H9 (cell line): ENCODE measurements at regions not wholly inside any gene's neighbourhood (a gene's known extent, or its start where the extent isn't known, plus 50 kb on each side); places are given as distances from the start of the nearest gene placed in this dataset.

Experiments
- DNase-seq: peaks from one replicate; pipeline ENCODE4 v3.0.0-alpha.2; 2017
- H2AFZ ChIP-seq: one replicate; pipeline ENCODE4 v1.6.1; 2013; ENCODE audit warnings: mild to moderate bottlenecking, low read length, control low read depth, moderate library complexity
- H2AK5ac ChIP-seq: 2 replicates; pipeline ENCODE4 v1.6.1; 2013; ENCODE audit warnings: low read length, control low read depth, mixed read lengths; ENCODE audit not compliant: insufficient read length
- H2BK120ac ChIP-seq: one replicate; pipeline ENCODE4 v1.6.1; 2013; ENCODE audit warnings: low read depth, mild to moderate bottlenecking, low read length, control low read depth, inconsistent platforms; ENCODE audit not compliant: poor library complexity, severe bottlenecking
- H2BK12ac ChIP-seq: 2 replicates; pipeline ENCODE4 v1.6.1; 2013; ENCODE audit warnings: low read length, control low read depth, mixed read lengths, low read depth; ENCODE audit not compliant: insufficient read length
- H2BK15ac ChIP-seq: 2 replicates; pipeline ENCODE4 v1.6.1; 2013; ENCODE audit warnings: low read depth, low read length, control low read depth
- H2BK20ac ChIP-seq: one replicate; pipeline ENCODE4 v1.6.1; 2013; ENCODE audit warnings: low read depth, mild to moderate bottlenecking, low read length, control low read depth, inconsistent platforms; ENCODE audit not compliant: poor library complexity, severe bottlenecking
- H2BK5ac ChIP-seq: 2 replicates; pipeline ENCODE4 v1.6.1; 2013; ENCODE audit warnings: low read length, control low read depth, mixed read lengths; ENCODE audit not compliant: insufficient read length
- H3K14ac ChIP-seq: 2 replicates; pipeline ENCODE4 v1.6.1; 2013; ENCODE audit warnings: low read length, control low read depth; ENCODE audit not compliant: insufficient read depth
- H3K18ac ChIP-seq: 2 replicates; pipeline ENCODE4 v1.6.1; 2013; ENCODE audit warnings: low read depth, mild to moderate bottlenecking, mixed read lengths, low read length, control low read depth; ENCODE audit not compliant: insufficient read length
- H3K23ac ChIP-seq: 2 replicates; pipeline ENCODE4 v1.6.1; 2013; ENCODE audit warnings: low read length, control low read depth, mixed read lengths, low read depth; ENCODE audit not compliant: insufficient read length
- H3K23me2 ChIP-seq: 2 replicates; pipeline ENCODE4 v1.6.1; 2013; ENCODE audit warnings: low read depth, mild to moderate bottlenecking, mixed read lengths, low read length, control low read depth; ENCODE audit not compliant: insufficient read length, poor library complexity, severe bottlenecking
- H3K27ac ChIP-seq: 2 replicates; pipeline ENCODE4 v1.5.1; 2013; ENCODE audit warnings: low read length, control low read depth, mixed read lengths, low read depth; ENCODE audit not compliant: insufficient read length
- H3K27me3 ChIP-seq: 2 replicates; pipeline ENCODE4 v1.6.1; 2013; ENCODE audit warnings: low read length, control low read depth, inconsistent platforms; ENCODE audit not compliant: insufficient read depth
- H3K4ac ChIP-seq: 2 replicates; pipeline ENCODE4 v1.6.1; 2013; ENCODE audit warnings: low read depth, mild to moderate bottlenecking, control low read depth, inconsistent platforms, low read length, moderate library complexity
- H3K4me1 ChIP-seq: 2 replicates; pipeline ENCODE4 v1.6.1; 2013; ENCODE audit warnings: low read length, control low read depth, inconsistent platforms; ENCODE audit not compliant: insufficient read depth
- H3K4me2 ChIP-seq: 2 replicates; pipeline ENCODE4 v1.6.1; 2013; ENCODE audit warnings: low read length, control low read depth, mixed read lengths; ENCODE audit not compliant: insufficient read length, insufficient read depth
- H3K56ac ChIP-seq: 2 replicates; pipeline ENCODE4 v1.6.1; 2013; ENCODE audit warnings: low read depth, mild to moderate bottlenecking, mixed read lengths, low read length, control low read depth; ENCODE audit not compliant: insufficient read length
- H3K79me1 ChIP-seq: 2 replicates; pipeline ENCODE4 v1.6.1; 2013; ENCODE audit warnings: low read depth, mild to moderate bottlenecking, moderate library complexity, low read length, control low read depth, inconsistent platforms; ENCODE audit not compliant: insufficient read depth, poor library complexity, severe bottlenecking
- H3K79me2 ChIP-seq: 2 replicates; pipeline ENCODE4 v1.6.1; 2013; ENCODE audit warnings: low read length, control low read depth, inconsistent platforms; ENCODE audit not compliant: insufficient read depth
- H3K9ac ChIP-seq: 2 replicates; pipeline ENCODE4 v1.6.1; 2013; ENCODE audit warnings: low read length, control low read depth, mixed read lengths; ENCODE audit not compliant: insufficient read length; ENCODE audit errors: extremely low read depth
- H3K9me3 ChIP-seq: one replicate; pipeline ENCODE4 v1.6.1; 2013; ENCODE audit warnings: low read depth, low read length, inconsistent platforms; ENCODE audit not compliant: control insufficient read depth
- H3T11ph ChIP-seq: one replicate; pipeline ENCODE4 v1.6.1; 2013; ENCODE audit warnings: mild to moderate bottlenecking, low read length, control low read depth, inconsistent platforms
- H4K20me1 ChIP-seq: one replicate; pipeline ENCODE4 v1.6.1; 2013; ENCODE audit not compliant: control insufficient read depth, insufficient read length, insufficient read depth
- H4K5ac ChIP-seq: 2 replicates; pipeline ENCODE4 v1.6.1; 2013; ENCODE audit warnings: low read depth, mild to moderate bottlenecking, mixed read lengths, low read length, control low read depth; ENCODE audit not compliant: insufficient read length
- H4K8ac ChIP-seq: replicated peaks from 2 replicates; pipeline ENCODE4 v1.6.1; 2013; ENCODE audit warnings: low read length, control low read depth, mixed read lengths, low read depth; ENCODE audit not compliant: insufficient read length
- H4K91ac ChIP-seq: 2 replicates; pipeline ENCODE4 v1.6.1; 2013; ENCODE audit warnings: low read depth, mild to moderate bottlenecking, moderate library complexity, mixed read lengths, low read length, control low read depth; ENCODE audit not compliant: insufficient read length
- H3K27ac Mint-ChIP-seq, 3 experiments: 2 replicates in 2 of 3; 3 replicates in 1 of 3; pipeline ENCODE4 v1.8.0; 2020 to 2021; ENCODE audit warnings: mixed read lengths in 3 of 3, mild to moderate bottlenecking in 1 of 3, moderate library complexity in 1 of 3
- H3K27me3 Mint-ChIP-seq: 2 replicates; pipeline ENCODE4 v1.8.0; 2021; ENCODE audit warnings: low read depth, mild to moderate bottlenecking, moderate library complexity, mixed read lengths
- H3K36me3 Mint-ChIP-seq, 3 experiments: 2 replicates in 2 of 3; 3 replicates in 1 of 3; pipeline ENCODE4 v1.8.0; 2020 to 2021; ENCODE audit warnings: low read depth in 3 of 3, mixed read lengths in 3 of 3; ENCODE audit not compliant: insufficient read depth in 1 of 3
- H3K4me1 Mint-ChIP-seq, 2 experiments: 2 replicates each; pipeline ENCODE4 v1.8.0; 2020; ENCODE audit warnings: mixed read lengths in 2 of 2
- H3K4me3 Mint-ChIP-seq, 2 experiments: 2 replicates in 1 of 2; 3 replicates in 1 of 2; pipeline ENCODE4 v1.8.0; 2020 to 2021; ENCODE audit warnings: mild to moderate bottlenecking in 2 of 2, mixed read lengths in 2 of 2, moderate library complexity in 1 of 2
- H3K9me3 Mint-ChIP-seq, 2 experiments: 2 replicates in 1 of 2; 3 replicates in 1 of 2; pipeline ENCODE4 v1.8.0; 2020; ENCODE audit warnings: mild to moderate bottlenecking in 2 of 2, mixed read lengths in 2 of 2, moderate library complexity in 1 of 2
- WGBS: extraction: QIAGEN DNeasy Blood & Tissue Kit; methylation state at CpG from one replicate; pipeline ENCODE4 v1.1.7; 2013; ENCODE audit warnings: missing lambda C conversion rate, low lambda C conversion rate, mixed read lengths; ENCODE audit not compliant: insufficient read length; ENCODE audit errors: extremely low coverage; 5-methylcytosine and 5-hydroxymethylcytosine counted together
- TF ChIP-seq, protein P1 (sequence below): fragments of 200-600 bp; sonication (generic); conservative IDR thresholded peaks from 3 replicates; pipeline ENCODE4 v1.8.0; 2021; ENCODE audit warnings: antibody characterized with exemption, mild to moderate bottlenecking

DNA sequence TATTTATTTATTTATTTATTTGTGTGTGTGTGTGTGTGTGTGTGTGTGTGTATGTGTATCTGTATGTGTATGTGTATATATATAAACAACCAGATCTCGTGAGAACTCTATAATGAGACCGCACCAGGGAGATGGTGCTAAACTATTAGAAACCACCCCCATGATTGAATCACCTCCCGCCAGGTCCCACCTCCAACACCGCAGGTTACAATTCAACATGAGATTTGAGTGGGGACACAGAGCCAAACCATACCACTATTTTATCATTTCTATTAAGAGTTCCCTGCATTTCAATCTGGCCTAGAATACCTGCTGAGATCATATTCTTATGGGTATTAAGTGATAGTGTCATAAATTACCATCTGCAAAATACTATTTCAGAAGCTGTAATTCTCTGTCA lies 243.8 kb upstream of the PLEKHG7 start:
- peaks cover 14 to 17% of the 10 kb centered on the region in 2 experiments for H3K4me1 Mint-ChIP-seq

More for the DNA sequence above, 243.8 kb upstream of the PLEKHG7 start:
- H4K91ac ChIP-seq = no peak overlapping the region
- no peaks in the 10 kb centered on the region for H3K79me2 ChIP-seq
- TF ChIP-seq, protein P1, sequence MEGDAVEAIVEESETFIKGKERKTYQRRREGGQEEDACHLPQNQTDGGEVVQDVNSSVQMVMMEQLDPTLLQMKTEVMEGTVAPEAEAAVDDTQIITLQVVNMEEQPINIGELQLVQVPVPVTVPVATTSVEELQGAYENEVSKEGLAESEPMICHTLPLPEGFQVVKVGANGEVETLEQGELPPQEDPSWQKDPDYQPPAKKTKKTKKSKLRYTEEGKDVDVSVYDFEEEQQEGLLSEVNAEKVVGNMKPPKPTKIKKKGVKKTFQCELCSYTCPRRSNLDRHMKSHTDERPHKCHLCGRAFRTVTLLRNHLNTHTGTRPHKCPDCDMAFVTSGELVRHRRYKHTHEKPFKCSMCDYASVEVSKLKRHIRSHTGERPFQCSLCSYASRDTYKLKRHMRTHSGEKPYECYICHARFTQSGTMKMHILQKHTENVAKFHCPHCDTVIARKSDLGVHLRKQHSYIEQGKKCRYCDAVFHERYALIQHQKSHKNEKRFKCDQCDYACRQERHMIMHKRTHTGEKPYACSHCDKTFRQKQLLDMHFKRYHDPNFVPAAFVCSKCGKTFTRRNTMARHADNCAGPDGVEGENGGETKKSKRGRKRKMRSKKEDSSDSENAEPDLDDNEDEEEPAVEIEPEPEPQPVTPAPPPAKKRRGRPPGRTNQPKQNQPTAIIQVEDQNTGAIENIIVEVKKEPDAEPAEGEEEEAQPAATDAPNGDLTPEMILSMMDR = no peak
- no peaks in the 10 kb centered on the region for H3K79me1 ChIP-seq
- H3K14ac ChIP-seq = no peak overlapping the region
- no peak overlapping the region for H2BK15ac ChIP-seq
- H3K4me1 ChIP-seq = no peaks in the 10 kb centered on the region
- no peak overlapping the region for H3K9ac ChIP-seq
- WGBS = no CpG with 5 or more reads among the region's 4 CpGs
- no peaks in the 10 kb centered on the region for H3K27me3 Mint-ChIP-seq
- peaks cover 3 to 23% (median 3%) of the 10 kb centered on the region in 3 experiments; a peak in 5 of 7 replicates for H3K36me3 Mint-ChIP-seq
- H3K9me3 ChIP-seq = no peaks in the 10 kb centered on the region
- H3K4ac ChIP-seq = no peak overlapping the region
- no peak overlapping the region for H2AK5ac ChIP-seq
- H3K27ac Mint-ChIP-seq = peak overlapping the region in 1 of 3 experiments; percentile 13; a peak in 1 of 7 replicates
- no peak overlapping the region for H2BK20ac ChIP-seq
- H3K27me3 ChIP-seq = no peaks in the 10 kb centered on the region
- DNase-seq = no peak
- no peaks in the 10 kb centered on the region for H3K23me2 ChIP-seq
- no peak overlapping the region for H3K23ac ChIP-seq
- no peak overlapping the region for H2BK12ac ChIP-seq
- H3K56ac ChIP-seq = no peak overlapping the region
- H4K20me1 ChIP-seq = no peaks in the 10 kb centered on the region
- no peak overlapping the region for H3K4me2 ChIP-seq
- H3T11ph ChIP-seq = no peak overlapping the region
- no peak overlapping the region for H3K4me3 Mint-ChIP-seq
- no peak overlapping the region for H2AFZ ChIP-seq
- H4K5ac ChIP-seq = no peak overlapping the region
- H2BK120ac ChIP-seq = no peak overlapping the region
- H2BK5ac ChIP-seq = no peak overlapping the region
- H3K9me3 Mint-ChIP-seq = peaks cover 4 to 10% of the 10 kb centered on the region in 2 experiments; a peak in 4 of 5 replicates
- H4K8ac ChIP-seq = no peak overlapping the region
- H3K27ac ChIP-seq = no peak overlapping the region
- no peak overlapping the region for H3K18ac ChIP-seq
